ENCODE measurements at regions not wholly inside any gene's neighbourhood (a gene's known extent, or its start where the extent isn't known, plus 50 kb on each side); places are given as distances from the start of the nearest gene placed in this dataset.

DNA sequence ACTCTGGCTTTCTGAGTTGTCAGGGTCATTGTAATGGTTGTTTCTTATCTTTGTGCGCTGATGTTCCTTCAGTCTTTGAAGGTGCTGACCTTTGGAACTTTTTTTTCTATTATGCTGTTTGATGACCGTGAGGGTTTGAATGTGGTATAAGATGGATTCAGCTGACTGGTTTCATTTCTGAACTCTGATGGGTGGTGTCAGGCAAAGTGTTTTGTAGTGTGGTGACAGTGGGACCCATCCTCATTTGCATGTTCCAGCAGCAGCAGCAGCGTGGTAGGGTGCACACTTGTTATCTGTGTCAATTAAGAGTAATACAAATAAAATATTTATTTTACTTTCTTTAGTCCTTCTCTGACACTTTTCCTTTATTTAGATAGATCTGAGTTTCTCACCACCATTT lies 227.7 kb upstream of the PRR16 start:
- no peak overlapping the region for H3K4me3 ChIP-seq (replicated peaks in 1 of 2; ENCODE audit: low read depth in 2 of 2, low read length in 2 of 2)
- TF ChIP-seq, protein P1, sequence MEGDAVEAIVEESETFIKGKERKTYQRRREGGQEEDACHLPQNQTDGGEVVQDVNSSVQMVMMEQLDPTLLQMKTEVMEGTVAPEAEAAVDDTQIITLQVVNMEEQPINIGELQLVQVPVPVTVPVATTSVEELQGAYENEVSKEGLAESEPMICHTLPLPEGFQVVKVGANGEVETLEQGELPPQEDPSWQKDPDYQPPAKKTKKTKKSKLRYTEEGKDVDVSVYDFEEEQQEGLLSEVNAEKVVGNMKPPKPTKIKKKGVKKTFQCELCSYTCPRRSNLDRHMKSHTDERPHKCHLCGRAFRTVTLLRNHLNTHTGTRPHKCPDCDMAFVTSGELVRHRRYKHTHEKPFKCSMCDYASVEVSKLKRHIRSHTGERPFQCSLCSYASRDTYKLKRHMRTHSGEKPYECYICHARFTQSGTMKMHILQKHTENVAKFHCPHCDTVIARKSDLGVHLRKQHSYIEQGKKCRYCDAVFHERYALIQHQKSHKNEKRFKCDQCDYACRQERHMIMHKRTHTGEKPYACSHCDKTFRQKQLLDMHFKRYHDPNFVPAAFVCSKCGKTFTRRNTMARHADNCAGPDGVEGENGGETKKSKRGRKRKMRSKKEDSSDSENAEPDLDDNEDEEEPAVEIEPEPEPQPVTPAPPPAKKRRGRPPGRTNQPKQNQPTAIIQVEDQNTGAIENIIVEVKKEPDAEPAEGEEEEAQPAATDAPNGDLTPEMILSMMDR (IDR thresholded peaks at IDR 0.05; ENCODE audit: low read depth, low read length) = no peak
- DNase-seq (ENCODE audit: low read depth in 2 of 2) = no peak

DNA sequence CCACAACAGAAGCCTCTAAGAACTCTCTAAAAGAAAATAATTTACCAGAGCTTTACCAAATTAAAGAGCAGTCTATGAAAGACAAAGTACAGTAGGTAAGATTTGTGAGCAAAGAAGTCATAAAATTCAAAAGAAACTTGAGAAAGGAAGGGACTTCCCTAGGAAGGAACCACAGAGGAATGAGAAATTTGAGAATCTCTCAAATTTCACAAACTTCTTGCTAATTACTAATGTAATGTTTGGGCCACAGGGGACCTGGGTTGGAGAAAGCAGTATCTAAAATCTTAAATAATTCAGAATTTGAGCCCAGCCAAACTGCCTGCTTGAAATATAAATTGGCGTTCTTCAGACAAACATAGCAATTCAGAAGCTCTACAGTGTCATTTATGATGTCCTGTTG lies 225.0 kb upstream of the PRR16 start:
- no peak overlapping the region for H3K4me3 ChIP-seq (replicated peaks in 1 of 2; ENCODE audit: low read depth in 2 of 2, low read length in 2 of 2)
- DNase-seq (ENCODE audit: low read depth in 2 of 2) = peak in 1 of 2 donors; percentile 14
- TF ChIP-seq, protein P1 (IDR thresholded peaks at IDR 0.05; ENCODE audit: low read depth, low read length) = no peak

DNA sequence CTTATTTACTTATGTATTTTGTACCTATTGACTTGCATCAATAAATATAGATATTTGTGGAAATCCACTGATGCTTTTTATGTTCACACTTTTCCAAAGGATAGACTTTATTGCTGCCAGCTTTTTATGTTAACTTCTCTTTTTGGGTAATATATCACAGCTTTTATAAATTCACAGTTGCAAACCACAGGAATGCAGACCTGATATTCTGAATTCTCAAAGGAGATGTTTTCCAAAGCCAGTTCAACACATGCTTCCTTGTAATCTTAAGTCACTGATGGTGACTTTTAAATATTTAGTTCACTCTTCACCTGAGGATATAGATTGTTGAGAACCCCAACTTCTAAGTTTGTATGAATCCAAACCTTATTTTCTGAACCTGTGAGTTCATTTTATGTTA lies 223.4 kb upstream of the PRR16 start:
- TF ChIP-seq, protein P1 (IDR thresholded peaks at IDR 0.05; ENCODE audit: low read depth, low read length) = no peak
- H3K4me3 ChIP-seq (replicated peaks in 1 of 2; ENCODE audit: low read depth in 2 of 2, low read length in 2 of 2) = no peak overlapping the region
- peak; percentile 12 to 28 for DNase-seq (ENCODE audit: low read depth in 2 of 2)

DNA sequence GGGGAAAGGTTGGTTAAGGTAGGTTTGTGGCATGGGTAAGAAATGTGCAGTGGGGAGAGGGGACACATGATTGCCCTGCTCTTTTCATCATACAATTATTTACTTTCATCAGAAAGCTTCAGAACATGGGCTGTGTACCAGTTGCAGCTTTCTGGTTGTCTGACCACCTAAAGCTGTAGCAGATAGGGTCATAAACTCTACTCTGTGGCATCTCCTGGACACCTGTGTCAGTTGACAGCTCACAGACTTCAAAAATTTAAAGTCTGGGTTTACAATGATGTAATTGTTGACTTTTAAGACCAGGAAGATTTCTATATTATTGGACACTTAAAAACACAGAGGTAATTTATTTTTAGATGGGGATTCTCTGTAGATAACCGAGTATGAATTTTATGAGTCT lies 222.7 kb upstream of the PRR16 start:
- TF ChIP-seq, protein P1 (IDR thresholded peaks at IDR 0.05; ENCODE audit: low read depth, low read length) = no peak
- no peak for DNase-seq (ENCODE audit: low read depth in 2 of 2)

DNA sequence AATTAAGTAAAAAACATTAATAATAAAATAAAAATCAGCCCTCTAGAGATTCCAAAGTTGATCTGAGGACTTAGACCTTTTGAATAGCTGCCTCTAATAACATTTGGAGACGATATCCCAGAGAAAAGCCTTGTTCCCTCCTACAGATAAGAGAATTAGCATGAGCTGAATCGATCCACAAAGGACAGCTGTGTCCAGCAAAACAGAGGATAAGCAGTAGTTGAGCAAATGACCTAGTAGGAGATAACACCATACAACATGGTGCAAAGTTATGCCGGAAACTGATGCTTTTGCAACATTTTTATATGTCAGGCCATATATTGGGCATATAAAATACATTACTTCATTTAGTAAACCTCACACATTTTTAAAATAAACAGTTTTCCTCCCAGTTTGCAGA lies 212.2 kb upstream of the PRR16 start:
- TF ChIP-seq, protein P1 (IDR thresholded peaks at IDR 0.05; ENCODE audit: low read depth, low read length) = no peak
- no peak overlapping the region for H3K4me3 ChIP-seq (replicated peaks in 1 of 2; ENCODE audit: low read depth in 2 of 2, low read length in 2 of 2)
- DNase-seq (ENCODE audit: low read depth in 2 of 2) = no peak

More for the DNA sequence above, 222.7 kb upstream of the PRR16 start:
- H3K4me3 ChIP-seq (replicated peaks in 1 of 2; ENCODE audit: low read depth in 2 of 2, low read length in 2 of 2) = no peak overlapping the region

DNA sequence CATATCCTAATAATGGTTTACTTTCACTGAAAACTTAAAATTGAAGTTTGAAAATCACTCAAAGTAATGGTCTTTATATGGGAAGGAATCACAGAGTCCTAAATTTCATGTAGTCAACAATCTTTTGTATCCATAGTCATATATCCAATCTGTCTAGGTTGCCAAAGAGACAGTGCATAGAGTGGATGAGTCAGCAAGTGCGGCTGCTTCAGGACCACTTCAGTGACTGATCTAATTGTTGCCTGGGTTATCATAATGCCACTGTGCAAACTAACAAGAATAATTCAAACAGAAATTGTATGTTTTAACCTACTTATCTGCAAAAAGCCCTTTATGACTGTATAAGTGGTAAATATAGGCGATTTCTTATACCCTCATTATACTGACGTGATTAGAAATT lies 211.3 kb upstream of the PRR16 start:
- TF ChIP-seq, protein P1 (IDR thresholded peaks at IDR 0.05; ENCODE audit: low read depth, low read length) = no peak
- H3K4me3 ChIP-seq (replicated peaks in 1 of 2; ENCODE audit: low read depth in 2 of 2, low read length in 2 of 2) = no peak overlapping the region
- peak; percentile 14 to 51 for DNase-seq (ENCODE audit: low read depth in 2 of 2)

DNA sequence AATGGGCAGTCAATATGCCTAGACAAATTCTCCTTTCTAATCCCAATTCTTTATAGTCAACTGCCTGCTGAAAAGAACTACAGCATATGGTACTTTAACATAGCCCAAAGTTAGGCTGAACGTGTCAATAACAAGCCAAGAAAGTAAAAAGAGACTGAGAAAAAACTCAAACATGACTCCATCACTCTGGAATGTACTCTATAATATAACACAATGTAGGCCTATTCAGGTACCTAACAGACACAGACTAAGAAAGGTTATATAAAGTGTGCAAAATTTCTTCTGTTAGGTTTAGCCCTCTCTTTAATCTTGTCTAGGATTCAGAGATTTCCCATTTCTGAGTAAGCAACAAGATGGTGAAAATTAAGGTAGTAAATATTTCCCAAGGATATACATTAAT lies 209.7 kb upstream of the PRR16 start:
- H3K4me3 ChIP-seq (replicated peaks in 1 of 2; ENCODE audit: low read depth in 2 of 2, low read length in 2 of 2) = no peak overlapping the region
- DNase-seq (ENCODE audit: low read depth in 2 of 2) = peak in 1 of 2 donors; percentile 11
- TF ChIP-seq, protein P1 (IDR thresholded peaks at IDR 0.05; ENCODE audit: low read depth, low read length) = no peak

All from cardiac fibroblast (primary cell).